ENCODE measurements at regions not wholly inside any gene's neighbourhood (a gene's known extent, or its start where the extent isn't known, plus 50 kb on each side); places are given as distances from the start of the nearest gene placed in this dataset.

DNA sequence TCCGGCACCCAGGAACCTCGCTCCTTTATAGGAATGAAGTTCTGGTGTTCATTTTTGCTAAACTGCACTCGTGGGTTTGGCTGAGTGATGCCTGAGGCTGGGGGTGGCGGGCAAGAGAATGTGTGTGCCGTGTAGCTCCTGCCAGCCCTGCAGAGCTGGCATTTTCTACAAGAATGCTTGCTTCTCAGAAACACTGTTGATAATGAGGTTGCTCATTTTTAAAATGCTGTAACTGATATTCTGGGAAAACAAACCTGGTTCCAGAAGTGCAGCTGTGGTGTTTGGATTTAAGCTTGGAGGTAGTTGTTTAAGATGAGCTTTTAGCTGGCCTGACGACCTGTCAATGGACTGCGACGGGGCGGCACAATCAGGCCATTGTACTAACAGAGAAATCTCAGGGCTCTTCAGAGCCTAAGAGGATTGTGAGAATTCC lies 511.9 kb upstream of the TNP1 start:
- TF ChIP-seq, protein P1, sequence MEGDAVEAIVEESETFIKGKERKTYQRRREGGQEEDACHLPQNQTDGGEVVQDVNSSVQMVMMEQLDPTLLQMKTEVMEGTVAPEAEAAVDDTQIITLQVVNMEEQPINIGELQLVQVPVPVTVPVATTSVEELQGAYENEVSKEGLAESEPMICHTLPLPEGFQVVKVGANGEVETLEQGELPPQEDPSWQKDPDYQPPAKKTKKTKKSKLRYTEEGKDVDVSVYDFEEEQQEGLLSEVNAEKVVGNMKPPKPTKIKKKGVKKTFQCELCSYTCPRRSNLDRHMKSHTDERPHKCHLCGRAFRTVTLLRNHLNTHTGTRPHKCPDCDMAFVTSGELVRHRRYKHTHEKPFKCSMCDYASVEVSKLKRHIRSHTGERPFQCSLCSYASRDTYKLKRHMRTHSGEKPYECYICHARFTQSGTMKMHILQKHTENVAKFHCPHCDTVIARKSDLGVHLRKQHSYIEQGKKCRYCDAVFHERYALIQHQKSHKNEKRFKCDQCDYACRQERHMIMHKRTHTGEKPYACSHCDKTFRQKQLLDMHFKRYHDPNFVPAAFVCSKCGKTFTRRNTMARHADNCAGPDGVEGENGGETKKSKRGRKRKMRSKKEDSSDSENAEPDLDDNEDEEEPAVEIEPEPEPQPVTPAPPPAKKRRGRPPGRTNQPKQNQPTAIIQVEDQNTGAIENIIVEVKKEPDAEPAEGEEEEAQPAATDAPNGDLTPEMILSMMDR (IDR thresholded peaks at IDR 0.05) = no peak
- TF ChIP-seq POLR2A (IDR thresholded peaks at IDR 0.05) = no peak
